Sciatic nerve (tissue), 2 donors: ENCODE measurements at regions not wholly inside any gene's neighbourhood (a gene's known extent, or its start where the extent isn't known, plus 50 kb on each side); places are given as distances from the start of the nearest gene placed in this dataset.

Experiments
- ATAC-seq: fragments of 200-7000 bp; cut with Tn5 transposase; one replicate; pipeline ENCODE4 v1.9.1; 2020; ENCODE audit warnings: mild to moderate bottlenecking, moderate library complexity
- DNase-seq: peaks from one replicate; pipeline ENCODE4 v3.0.0-alpha.2; 2020; ENCODE audit warnings: low spot score
- intact Hi-C: fragments of 100-400 bp; cut with DNase I; formaldehyde crosslinking; loops from one replicate; pipeline ENCODE4 v1.14.2; 2022
- donor health status: DM: no; HTN: no; CAD: no.
- donor health status: DM: no; HTN: no; CAD: no.

DNA sequence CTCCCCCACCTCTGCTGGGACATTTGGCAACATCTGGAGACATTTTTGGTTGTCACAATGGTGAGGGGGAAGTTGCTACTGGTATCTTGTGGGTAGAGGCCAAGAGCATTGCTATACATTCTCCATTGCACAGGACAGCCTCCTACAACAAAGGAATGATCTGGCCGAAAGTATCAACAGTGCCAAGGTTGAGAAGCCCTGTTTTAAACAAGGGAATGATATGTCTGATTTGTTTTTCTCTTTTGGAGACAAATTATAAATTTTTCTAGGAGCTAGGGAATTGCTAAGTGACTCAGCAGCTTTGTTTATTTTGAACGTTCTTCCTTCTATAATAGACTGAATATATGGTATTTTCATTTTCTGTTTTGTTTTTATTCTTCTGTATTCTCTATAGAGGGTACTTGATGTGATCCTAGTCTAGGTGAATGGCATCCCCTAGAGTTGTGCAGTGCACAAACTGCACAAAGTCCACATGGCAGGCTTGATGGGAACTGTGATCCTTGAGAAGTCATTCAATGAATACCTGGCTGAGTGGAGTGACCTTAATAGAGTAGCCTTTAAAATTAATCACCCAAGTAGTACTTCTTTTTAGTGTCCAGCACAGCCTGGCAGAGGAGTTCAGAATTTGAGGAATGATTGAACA lies 288.6 kb upstream of the USP24 start:
- no peak for DNase-seq
- ATAC-seq, result no peak
- intact Hi-C loops, result no loop called here

DNA sequence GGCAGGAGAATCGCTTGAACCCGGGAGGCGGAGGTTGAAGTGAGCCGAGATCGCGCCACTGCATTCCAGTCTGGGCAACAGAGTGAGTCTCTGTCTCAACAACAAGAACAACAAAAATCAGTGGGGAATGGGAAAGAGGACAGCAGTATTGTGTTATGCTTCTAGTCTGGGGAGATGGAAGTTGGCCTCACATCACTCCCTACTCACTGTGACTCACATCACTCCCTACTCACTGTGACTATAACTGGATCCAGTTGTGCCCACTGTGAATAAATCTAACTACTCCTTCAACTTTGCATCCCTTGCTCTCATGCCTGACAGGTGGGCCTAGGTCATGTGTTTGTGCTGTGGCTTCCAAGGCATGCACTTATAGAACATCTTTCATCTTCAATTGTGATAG lies 285.4 kb upstream of the USP24 start:
- ATAC-seq, result no peak
- intact Hi-C loops, result no loop called here
- DNase-seq, result no peak

DNA sequence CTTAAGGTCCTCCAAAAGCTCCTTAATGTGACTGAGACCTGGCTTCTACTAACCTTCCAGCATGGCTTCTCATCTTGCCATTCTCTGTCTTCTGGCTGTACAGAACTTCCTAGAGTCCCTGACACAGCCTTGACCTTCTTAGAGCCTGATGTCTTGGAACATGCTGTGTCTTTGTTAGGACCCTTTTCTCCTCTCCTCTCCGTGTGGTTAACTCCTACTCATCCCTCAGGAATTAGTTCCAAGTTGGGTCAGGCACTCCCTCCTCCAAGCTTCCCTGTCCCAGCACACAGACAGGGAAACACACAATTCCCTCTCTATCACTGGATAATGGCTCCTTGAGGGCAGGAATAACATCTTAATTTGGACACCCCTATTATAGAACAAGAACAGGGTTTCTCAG lies 275.4 kb upstream of the USP24 start:
- intact Hi-C loops, result no loop called here
- ATAC-seq (no peak), DNase-seq (no peak)

DNA sequence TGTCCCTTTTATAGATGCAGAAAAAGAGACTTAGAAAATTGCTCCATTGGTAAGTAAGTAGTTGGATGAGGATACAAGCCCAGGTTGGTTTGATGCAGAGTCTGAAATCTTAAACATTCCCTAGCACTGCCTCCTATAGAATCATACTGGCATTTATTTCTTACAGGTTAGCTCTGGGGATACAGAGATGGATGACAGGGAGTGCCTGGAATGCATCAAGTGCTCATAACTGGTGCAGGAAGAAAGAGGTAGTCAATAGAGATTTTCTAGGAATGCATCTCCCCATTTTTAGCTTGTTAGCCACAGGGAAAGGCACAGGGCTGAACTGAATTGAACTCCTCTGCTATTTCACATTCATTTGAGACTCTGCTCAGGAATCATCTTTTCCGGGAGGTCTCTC lies 269.0 kb upstream of the USP24 start:
- DNase-seq, result no peak
- intact Hi-C loops, result no loop called here
- ATAC-seq, result no peak

DNA sequence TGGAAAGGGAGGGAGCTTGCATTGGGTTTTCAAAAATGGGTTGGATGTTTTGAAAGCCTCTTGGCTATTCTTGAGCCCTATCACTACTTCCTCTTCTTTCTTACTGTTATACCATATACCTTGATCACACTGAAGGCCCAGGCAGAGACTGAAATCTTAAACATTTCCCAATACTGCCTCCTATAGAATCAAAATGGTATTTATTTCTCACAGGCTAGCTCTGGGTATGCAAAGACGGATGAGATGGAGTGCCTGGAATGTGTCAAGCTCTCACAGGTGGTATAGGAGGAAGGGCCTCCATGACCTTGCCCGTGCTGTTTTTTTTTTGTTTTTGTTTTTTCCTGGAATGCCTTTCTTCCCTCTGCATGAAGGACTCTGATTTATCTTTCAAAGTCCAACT lies 268.4 kb upstream of the USP24 start:
- no peak for ATAC-seq
- DNase-seq, result no peak
- intact Hi-C loops, result no loop called here

DNA sequence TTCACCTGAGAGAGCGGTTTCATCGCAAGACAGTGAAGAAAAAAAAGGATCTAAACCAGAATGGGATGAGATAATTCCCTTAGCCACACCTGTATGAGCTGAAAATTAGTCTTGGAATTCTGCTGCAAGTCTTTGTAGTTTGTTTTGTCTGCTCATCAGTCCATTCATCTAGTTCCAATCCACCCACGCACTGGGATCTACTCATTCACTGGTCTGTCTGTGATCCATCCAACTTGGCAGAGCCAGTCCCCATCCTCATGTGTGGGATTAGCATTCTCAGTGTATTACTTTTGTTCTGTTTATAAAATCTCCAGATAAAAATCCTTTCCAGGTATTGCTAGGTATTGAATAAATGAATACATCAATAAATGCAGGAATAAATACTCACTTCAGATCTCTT lies 266.5 kb upstream of the USP24 start:
- intact Hi-C loops, result no loop called here
- DNase-seq (no peak), ATAC-seq (no peak)

DNA sequence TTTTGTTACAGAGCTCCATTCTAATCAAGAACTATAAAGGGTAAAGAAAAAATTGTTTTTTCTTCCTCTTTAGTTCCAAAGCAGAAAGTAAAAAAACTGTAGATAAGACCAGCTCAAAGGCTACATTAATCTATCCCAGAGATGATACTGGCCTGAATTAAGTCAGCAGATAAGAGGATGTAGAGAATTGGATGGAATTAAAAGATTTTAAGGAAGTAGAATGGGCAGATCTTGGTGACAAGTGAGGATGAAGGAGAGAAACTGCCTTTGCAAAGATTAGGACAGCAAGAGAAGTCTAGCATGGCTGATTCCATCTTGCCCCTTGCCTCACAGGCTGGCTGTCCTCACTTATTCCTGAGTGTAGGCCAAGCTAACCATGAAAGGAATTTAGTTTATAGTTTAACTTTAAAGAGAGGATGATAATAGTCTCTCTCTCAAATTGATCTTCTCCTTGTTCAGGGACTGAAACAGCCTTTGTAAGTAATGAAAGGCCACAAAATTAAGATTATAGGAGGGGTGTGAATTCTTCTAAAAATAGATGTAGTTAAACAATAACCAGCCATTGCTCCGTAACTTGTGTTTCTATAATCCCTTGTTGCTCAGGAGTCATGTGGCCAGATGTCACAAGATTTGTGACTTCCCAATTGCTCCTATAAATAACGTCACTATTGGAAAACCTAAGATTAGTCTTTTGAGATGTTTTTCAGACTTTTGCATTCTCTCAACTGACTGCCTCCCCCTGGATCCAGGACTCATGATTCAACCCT lies 265.0 kb upstream of the USP24 start:
- no peak for DNase-seq
- ATAC-seq, result no peak
- intact Hi-C loops, result no loop called here

DNA sequence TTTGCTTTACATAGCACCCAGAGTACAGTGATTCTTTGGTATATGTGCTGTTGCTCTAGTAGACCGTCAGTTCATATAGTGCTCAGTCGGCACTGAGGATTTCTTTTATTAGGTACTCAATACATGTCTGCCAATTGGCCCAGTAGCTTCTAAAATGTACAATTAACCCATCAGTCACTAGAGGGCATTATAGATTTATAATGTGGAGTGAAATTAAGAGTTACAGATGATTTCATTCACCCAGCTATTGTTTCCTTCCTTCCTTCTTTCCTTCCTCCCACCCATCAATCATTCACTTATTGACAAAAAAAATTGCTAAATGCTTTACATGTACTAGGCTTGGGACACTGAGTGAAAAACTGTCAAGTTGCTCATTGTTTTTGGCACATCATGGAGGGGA lies 263.6 kb upstream of the USP24 start:
- DNase-seq, result no peak
- intact Hi-C loops, result no loop called here
- peak; percentile 27 for ATAC-seq

DNA sequence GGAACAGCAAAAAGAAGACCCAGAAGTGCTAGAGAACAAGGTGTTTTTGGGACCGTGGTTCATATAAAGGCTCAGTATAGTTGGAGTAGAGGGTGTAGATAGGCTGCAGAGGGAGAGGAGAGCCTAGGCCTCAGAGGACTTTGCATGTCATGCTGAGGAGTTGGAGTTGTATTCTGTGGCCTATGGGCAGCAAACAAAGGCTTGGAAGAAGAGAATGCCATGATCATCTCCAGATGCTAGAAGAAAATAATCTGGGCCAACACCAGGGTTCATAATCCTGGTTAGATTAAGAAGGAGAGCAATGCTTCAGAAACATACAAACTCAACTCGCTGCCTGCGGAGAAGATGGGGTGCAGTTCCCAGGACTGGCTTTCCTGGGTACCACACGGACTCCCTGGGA lies 262.8 kb upstream of the USP24 start:
- ATAC-seq (no peak), DNase-seq (no peak)
- intact Hi-C loops, result no loop called here

DNA sequence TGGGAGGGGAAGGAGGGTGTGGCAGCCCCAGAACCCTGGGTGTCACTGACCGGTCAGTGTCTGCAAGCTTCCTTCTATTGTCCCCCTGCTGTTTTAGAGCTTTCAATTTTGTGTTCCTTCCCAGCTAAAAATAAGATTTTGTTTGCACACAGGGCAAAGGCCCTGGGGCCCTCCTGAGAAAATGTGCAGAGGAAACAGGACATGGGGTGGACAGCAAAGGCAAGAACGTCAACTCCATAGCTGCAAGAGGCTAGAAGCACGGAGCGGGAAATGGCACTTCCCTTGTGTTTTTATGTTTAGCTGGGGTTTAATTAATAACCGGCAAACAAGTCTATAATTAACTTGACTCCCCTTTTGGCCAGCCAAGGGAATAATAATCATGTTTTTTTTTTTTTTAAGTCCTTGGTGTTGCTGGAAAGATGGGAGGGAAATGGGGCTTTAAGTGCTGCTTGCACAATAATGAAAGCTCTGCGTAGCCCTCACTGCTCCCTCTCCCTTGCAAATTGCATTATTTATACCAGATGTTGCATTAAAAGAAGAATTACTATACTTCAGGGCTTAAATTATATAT lies 261.4 kb upstream of the USP24 start:
- ATAC-seq (no peak), DNase-seq (no peak)
- intact Hi-C loops, result no loop called here

DNA sequence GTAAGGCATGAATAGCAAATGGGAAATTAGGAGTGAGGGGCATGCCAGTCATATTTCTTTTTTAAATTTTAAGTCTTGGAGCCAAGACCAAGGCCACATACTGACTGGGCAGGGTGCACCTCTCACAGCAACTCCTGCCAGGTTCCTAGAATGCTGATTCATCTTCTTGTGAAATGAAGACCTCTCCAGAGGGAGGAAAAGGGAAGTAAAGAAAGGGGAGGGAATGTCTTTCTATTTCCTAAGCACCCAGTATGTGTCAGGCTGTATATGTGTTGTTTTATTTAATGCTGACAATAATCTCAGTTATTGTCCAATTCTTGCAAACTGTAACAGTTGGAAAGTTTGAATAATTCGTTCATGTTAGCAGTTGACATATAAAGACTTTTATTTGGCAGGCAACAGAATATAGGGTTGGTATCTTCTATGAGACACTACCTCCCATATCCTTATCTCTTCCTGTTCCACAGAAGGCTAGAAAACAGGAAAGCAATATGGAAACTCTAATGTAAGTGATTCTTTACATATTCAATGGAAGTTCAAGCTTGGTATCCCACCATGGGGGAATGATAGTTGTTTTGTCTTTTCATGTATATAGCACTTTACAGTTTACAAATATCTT lies 259.1 kb upstream of the USP24 start:
- DNase-seq (no peak), ATAC-seq (peak; percentile 58)
- intact Hi-C loops, result no loop called here

DNA sequence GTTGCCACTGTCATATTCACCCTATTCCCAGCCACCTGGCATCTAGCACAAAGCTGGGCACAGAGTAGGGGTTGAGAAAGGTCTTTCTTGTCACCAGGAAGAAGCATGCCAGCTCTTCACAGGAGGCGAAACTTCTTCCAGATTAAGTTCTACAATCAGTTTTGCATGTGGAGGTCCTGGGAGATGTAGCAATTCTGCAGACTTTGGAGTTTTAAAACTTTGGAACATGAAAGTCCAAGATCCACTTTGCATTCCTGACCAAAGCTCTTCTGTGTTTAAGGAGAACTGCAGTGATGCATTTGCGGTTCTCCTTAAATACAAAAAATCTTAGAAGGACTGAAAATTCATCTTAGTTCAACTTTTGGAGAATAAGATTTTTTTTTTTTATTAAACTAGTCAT lies 258.5 kb upstream of the USP24 start:
- no peak for ATAC-seq
- intact Hi-C loops, result no loop called here
- no peak for DNase-seq

DNA sequence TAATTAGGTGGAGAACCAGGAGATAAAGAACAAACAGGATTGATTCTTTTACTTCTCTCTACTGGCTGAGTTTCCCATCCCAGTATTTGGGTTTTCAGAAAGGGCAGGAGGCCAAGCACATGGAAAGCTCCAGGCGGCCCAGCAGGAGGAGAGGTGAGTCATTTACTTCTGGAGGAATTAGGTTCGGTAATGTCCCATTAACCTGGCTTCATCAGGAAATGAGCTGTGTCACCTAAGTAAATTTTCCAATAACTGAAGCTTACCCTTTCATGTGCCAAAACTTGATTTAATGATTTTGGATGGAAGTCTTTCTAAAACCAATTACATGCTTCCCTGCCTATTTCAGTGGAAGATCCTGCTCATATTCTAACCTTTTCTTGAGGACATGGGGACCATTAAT lies 257.6 kb upstream of the USP24 start:
- ATAC-seq (no peak), DNase-seq (no peak)
- intact Hi-C loops, result no loop called here

DNA sequence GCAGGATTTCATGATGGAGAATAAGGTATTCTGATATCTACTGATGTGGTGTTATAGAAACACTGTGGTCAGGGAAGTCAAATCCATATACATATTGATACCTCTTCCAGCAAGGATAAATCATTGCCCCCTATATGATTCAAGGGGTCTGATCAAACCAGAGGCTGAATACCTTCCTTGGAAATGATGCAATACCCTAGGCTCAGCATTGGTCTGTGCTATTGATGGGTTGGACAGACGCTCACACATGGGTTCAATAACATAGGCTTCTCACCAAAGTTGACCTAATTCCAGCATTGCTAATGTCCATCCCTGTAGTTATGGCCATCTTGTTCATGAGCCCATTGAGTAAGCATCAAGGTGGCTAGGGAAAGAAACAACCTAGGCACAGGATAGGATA lies 257.0 kb upstream of the USP24 start:
- intact Hi-C loops, result no loop called here
- ATAC-seq (no peak), DNase-seq (no peak)

DNA sequence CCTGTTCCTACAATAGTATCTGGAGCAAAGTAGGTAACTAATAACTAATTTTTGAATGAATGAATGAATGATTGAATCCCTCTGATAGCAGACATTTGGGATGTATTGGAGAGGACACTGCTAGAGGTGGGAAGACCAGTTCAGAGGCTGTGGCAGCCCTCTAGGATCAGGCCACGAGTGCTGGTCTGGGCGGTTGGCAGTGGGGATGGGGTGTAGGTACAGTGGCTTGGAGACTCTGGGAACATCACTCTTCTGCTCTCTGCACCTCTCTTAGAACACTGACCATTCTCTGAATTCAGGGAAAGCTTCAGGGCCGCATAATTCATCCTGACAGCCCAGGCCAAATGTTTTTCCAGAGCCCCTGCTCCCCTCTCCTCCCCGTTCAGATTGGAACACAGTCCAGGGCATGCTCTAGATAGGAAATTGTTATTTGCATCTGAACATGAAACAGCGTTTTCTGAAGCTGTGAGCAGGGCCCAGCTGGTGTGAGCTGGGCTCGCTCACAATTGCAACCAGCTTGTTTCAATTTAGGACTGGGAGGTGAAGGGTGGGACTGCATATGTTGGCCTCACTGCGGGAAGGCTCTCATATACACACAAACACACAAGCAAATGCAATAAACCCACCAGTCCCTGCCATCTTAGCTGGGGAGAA lies 253.1 kb upstream of the USP24 start:
- ATAC-seq (no peak), DNase-seq (no peak)
- intact Hi-C loops, result no loop called here

DNA sequence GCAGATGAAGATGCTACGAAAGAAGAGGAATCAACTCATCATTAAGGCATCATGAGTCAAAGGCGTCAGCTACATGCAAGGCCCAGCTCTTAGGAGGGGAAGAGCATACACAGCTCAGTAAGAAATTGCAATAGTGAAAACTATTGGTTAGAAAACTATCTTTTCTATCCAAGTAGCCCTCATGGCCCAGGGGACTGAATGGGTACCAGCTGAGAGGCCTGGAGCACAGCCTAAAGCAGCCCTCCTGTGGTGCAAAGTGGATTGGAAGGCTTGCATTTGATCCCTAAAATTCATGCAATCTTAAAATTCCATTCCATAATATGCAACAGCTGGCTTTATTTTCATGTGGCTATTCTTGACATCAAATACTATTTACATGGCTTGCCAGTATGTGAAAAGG lies 251.8 kb upstream of the USP24 start:
- ATAC-seq, result no peak
- intact Hi-C loops, result no loop called here
- no peak for DNase-seq

DNA sequence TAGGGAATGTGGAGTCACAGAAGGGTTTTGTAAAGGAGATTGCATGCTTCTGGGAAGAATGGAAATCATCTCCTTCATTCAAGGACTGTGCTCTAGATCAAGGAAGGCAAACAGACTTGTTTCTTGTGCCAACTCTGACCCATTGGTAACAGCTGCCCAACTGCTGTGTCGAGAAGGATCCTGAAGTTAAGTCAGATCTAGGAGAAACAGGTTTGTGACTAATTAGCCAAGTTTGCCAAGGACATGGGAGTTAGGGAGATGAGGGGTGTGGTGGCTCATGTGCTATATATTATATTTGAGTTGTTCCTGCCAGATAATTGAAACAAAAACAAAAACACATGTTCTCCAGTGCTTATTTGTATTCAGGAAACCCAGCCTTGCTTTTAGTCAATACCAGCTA lies 251.2 kb upstream of the USP24 start:
- intact Hi-C loops, result no loop called here
- DNase-seq (no peak), ATAC-seq (no peak)

DNA sequence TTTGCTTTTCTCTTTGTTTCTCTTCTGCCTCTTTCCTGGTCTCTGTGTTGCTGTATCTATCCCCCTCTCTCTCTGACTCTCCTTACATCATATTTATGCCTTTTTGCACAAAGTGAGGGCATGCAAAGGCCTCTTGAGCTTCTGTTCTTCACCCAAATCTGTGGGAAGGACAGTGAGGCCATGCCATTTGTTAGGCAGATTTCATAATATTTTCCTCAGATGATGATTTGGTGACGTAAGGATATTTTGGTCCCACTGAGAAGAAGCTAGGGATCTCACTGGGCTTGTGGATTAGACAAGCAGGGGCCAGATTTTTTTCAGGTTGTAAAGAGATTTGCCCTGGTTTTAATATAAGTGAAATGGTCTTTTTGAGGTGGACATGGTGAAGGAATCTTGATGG lies 249.4 kb upstream of the USP24 start:
- ATAC-seq (peak; percentile 49), DNase-seq (no peak)
- intact Hi-C loops, result no loop called here

DNA sequence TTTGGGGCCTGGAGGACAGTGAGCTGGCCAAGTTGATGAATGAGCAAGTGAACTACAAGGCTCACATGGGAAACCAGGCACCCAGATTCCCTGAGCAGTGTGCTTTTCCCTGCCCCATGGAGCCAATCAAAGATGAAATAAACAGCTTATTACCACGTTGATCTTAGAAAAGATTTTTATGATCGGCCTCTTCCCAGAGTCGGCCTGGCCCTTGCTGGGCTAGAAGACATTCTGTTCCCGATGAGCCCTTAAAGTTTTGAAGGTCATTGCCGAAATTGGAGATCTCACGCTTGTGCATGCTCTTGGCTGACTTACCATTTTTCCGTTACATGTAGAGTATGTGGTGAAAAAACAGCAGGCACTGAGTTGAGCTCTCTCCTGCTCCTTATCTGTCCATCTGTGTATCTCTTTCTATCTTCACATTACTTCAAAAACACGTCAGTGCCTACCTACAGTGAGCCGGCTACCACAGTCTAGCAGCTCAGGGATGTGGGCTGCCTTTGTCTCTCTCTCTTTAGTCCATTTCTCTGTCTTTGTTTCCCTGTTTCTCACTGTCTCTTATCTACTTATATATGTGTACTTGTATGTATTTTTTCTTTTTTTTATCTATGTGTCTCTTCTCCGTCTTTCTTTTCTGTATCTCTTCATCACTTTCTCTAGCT lies 248.8 kb upstream of the USP24 start:
- DNase-seq, result no peak
- peak; percentile 93 for ATAC-seq
- intact Hi-C loops, result no loop called here
